K562 (cell line): ENCODE measurements at regions not wholly inside any gene's neighbourhood (a gene's known extent, or its start where the extent isn't known, plus 50 kb on each side); places are given as distances from the start of the nearest gene placed in this dataset.

ENCODE experiments used
- ARHGAP35 ChIP-seq: fragments of 450-650 bp; IDR thresholded peaks from 2 replicates; pipeline ENCODE4 v1.6.1; 2018; ENCODE audit not compliant: partially characterized antibody
- BMI1 ChIP-seq: fragments of 150-350 bp; IDR thresholded peaks from 2 replicates; pipeline ENCODE4 v1.6.1; 2014; ENCODE audit warnings: low read length
- HDAC1 ChIP-seq, 2 experiments: fragments of 450-650 bp; IDR thresholded peaks; 2 replicates each; pipeline ENCODE4 v1.6.1; 2016 to 2017; ENCODE audit warnings: inconsistent platforms in 1 of 2, mild to moderate bottlenecking in 1 of 2, moderate library complexity in 1 of 2
- NR2C2 ChIP-seq, 2 experiments: fragments of 200-800 bp in 1 of 2; sonication (Bioruptor generic) in 1 of 2; sonication (generic) in 1 of 2; formaldehyde crosslinking in 1 of 2; IDR thresholded peaks; 2 replicates each; pipeline versions ENCODE4 v1.6.1 to v1.8.0; 2016 to 2022; ENCODE audit warnings: mild to moderate bottlenecking in 1 of 2, missing compliant biosample characterization in 1 of 2, missing genetic modification characterization in 1 of 2, missing genetic modification reagents in 1 of 2
- PHF8 ChIP-seq: fragments of 200-600 bp; sonication (generic); IDR thresholded peaks from 2 replicates; pipeline ENCODE4 v1.6.1; 2012; ENCODE audit warnings: mixed run types, mild to moderate bottlenecking, inconsistent platforms, low read length, moderate library complexity, borderline replicate concordance
- REST ChIP-seq, 2 experiments: fragments of 450-650 bp; formaldehyde crosslinking in 1 of 2; IDR thresholded peaks; 2 replicates each; pipeline versions ENCODE4 v1.4.0 to v1.6.1; 2014 to 2020; ENCODE audit warnings: mild to moderate bottlenecking in 2 of 2, borderline replicate concordance in 1 of 2, low read depth in 1 of 2
- RNF219 ChIP-seq: fragments of 250-450 bp; sonication (Bioruptor Pico); IDR thresholded peaks from 2 replicates; pipeline ENCODE4 v1.5.0; 2022; ENCODE audit warnings: mild to moderate bottlenecking
- ZNF324 ChIP-seq: fragments of 250-450 bp; sonication (Bioruptor Pico); IDR thresholded peaks from 2 replicates; pipeline ENCODE4 v1.4.0; 2020; ENCODE audit warnings: mild to moderate bottlenecking
- ZNF589 ChIP-seq: fragments of 200-800 bp; sonication (Bioruptor generic); IDR thresholded peaks from 2 replicates; pipeline ENCODE4 v1.6.1; 2016; ENCODE audit warnings: low read depth, missing genetic modification characterization, missing compliant biosample characterization
- TF ChIP-seq, protein P1 (sequence below): fragments of 250-450 bp; sonication (Bioruptor Pico); IDR thresholded peaks from 2 replicates; pipeline ENCODE4 v1.6.1; 2021; ENCODE audit warnings: mild to moderate bottlenecking
- TF ChIP-seq, protein P2 (sequence below), 2 experiments: IDR thresholded peaks; 2 replicates each; pipeline ENCODE4 v1.6.1; 2012; ENCODE audit warnings: improper control_type of control experiment in 2 of 2, low read depth in 2 of 2, low read length in 2 of 2, borderline replicate concordance in 1 of 2

DNA sequence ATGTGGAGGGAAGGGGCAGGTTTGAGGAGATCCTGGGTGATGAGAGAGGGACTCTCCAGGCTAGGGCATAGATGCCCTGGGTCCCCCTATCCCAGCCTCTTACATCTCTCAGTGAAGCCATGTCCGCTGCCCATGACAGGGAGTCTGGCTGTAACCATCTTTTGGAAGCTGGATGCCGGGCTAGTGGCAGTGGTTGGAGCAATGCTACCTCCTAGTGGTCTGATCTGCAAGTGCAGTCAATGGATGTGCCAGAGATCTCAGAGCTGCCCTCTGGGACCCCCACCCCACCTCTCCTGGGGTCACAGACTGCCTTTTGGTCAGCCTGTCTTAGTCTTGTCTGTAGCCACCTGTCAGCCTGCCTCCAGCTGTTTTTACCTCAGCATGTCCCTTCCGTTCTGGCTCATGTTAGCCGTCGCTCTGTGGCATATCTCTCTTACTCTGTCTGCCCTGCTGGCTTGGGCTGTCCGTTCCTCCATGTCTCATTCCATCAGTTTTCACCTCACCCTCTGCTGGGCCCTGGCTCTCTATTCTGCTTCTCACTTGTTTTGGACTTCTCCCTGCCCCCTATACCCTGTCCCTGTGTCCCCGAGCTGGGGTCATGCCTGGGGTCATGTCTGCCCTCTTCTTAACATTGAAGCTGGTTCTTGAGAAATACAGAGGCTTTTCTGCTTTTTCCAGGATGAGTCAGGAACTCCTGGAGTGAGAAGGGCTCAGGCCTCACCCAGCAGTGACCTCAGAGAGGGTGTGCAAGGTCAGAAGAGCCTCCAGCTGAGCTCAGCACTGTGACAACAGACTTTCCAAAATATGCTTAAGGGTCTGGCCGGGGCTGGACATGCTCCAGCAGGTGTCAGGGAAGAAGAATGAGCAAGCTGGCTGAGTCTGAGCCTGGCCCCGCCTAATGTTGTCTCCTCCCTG is 52.0 kb upstream of the THY1 start (continued):
- TF ChIP-seq, protein P1, sequence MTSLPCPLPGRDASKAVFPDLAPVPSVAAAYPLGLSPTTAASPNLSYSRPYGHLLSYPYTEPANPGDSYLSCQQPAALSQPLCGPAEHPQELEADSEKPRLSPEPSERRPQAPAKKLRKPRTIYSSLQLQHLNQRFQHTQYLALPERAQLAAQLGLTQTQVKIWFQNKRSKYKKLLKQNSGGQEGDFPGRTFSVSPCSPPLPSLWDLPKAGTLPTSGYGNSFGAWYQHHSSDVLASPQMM = no peak
- TF ChIP-seq, protein P2, sequence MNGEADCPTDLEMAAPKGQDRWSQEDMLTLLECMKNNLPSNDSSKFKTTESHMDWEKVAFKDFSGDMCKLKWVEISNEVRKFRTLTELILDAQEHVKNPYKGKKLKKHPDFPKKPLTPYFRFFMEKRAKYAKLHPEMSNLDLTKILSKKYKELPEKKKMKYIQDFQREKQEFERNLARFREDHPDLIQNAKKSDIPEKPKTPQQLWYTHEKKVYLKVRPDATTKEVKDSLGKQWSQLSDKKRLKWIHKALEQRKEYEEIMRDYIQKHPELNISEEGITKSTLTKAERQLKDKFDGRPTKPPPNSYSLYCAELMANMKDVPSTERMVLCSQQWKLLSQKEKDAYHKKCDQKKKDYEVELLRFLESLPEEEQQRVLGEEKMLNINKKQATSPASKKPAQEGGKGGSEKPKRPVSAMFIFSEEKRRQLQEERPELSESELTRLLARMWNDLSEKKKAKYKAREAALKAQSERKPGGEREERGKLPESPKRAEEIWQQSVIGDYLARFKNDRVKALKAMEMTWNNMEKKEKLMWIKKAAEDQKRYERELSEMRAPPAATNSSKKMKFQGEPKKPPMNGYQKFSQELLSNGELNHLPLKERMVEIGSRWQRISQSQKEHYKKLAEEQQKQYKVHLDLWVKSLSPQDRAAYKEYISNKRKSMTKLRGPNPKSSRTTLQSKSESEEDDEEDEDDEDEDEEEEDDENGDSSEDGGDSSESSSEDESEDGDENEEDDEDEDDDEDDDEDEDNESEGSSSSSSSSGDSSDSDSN (IDR thresholded peaks at IDR 0.05; ENCODE audit: borderline replicate concordance in 1 of 2, low read depth in 2 of 2, low read length in 2 of 2) = no peak
- TF ChIP-seq PHF8 = no peak
- no peak for TF ChIP-seq BMI1
- no peak for TF ChIP-seq HDAC1 (IDR thresholded peaks at IDR 0.05)
- TF ChIP-seq ZNF324 (CRISPR knock-in tag) = no peak
- TF ChIP-seq RNF219 (CRISPR knock-in tag) = no peak
- no peak for TF ChIP-seq NR2C2 (CRISPR knock-in tag; IDR thresholded peaks at IDR 0.05)
- TF ChIP-seq NR2C2 (tag; IDR thresholded peaks at IDR 0.05) = peak; percentile 61; the same call in 1 of the 2 replicates
- TF ChIP-seq ARHGAP35 = no peak
- TF ChIP-seq REST (IDR thresholded peaks at IDR 0.05; ENCODE audit: borderline replicate concordance) = peak; percentile 91
- TF ChIP-seq REST (CRISPR knock-in tag; IDR thresholded peaks at IDR 0.05; ENCODE audit: low read depth) = no peak; the same call in 1 of the 2 replicates
- no peak for TF ChIP-seq ZNF589 (CRISPR knock-in tag)
